NCI-H2227 treated with DMSO at 0.1 percent for 48 hours (cell line): ENCODE measurements at regions not wholly inside any gene's neighbourhood (a gene's known extent, or its start where the extent isn't known, plus 50 kb on each side); places are given as distances from the start of the nearest gene placed in this dataset.
A peak's percentile ranks its signal among the peaks of the same experiment; 100 is the strongest.

Experiments
- DNase-seq: peaks from one replicate; lab custom pipeline; 2025; lab: John Stamatoyannopoulos, UW

DNA sequence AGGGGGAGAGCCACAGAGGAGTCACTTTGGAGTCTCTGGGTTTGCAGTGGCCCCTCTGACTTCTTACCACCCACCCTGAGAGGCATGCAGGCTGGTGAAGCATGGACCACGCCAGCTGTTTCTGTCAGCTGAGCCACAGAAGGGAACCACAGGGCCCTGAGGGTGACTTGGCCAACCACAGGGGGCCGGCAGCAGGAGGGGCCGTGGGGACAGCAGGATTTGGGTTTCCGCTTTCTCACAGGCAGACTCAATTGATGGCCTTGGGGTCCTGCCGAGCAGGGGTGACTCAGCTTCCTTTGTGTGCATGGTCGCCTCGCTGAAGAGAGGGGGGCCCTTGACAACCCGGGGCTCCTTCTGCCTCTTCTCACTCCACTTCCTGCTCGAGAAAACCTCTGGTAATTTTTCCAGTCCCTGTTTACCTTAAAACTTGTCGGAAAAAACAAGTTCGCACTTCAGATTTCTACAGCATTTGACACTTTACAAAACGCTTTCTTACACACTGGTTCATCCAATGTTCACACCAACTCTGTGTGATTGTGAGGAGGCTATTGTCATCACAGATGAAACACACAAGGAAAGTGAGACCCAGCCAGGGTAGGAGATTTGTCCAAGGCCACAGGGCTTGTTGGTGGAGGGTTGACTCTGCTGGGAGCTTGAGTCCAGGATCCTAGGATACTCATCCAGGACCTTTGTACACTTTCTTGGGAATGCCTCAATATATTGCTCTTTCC, 311.2 kb downstream of the LPIN1 start:
- no peak for DNase-seq

DNA sequence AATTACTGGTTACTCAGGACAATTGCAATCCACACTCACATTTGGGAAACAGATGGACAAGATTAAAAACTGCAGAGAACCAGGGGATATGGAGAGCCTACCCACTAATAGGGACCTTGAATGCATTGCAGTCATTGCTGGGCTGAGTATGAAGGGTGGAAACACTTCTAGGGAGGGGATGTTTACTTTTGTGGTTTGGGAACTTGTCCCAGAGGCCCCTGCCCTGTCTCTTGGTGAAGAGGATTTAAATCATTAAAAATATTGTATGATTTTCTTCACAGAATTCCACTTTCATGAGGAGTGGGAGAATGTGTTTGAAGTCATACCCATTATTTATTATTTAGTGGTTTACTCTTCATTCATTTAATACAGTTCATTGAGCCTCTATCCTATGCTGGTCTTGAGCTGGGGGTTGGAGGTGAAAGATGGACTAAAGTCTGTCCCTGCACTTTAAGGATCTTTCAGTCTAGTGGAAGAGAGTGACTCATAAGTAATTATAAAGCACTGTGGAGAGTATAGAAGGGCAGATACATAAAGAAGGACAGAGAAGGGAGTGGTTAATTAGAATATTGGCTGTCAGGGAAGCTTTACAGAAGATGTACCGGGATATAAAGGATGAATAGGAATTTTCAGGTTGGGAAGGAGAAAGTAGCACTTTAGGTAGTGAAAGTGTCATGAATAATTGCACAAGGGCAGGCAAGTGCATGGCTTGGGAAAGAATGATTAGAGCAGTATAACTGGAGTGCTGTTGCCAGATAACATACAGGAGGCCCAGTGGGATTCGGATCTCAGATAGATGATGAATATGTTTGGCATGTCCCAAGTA, 313.4 kb downstream of the LPIN1 start:
- peak; percentile 63 for DNase-seq

DNA sequence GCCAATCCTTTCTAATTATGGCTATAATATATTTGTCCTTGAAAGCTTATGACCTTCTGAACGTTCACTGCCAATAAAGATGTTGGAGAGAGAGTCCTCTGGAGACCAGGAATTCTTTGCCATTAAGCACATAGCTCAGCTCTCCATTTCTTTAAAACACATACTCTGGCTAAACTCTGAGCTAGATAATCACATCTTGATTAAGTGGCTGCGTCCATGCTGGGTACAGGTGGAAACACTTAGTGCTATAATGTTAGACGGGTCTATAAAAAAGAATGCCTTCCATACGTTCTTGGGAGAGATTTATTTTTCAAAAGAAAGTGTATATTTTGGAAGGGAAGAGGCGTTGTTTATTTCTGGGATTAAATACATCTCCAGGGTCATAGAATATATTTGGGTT, 314.5 kb downstream of the LPIN1 start:
- peak; percentile 8 for DNase-seq

DNA sequence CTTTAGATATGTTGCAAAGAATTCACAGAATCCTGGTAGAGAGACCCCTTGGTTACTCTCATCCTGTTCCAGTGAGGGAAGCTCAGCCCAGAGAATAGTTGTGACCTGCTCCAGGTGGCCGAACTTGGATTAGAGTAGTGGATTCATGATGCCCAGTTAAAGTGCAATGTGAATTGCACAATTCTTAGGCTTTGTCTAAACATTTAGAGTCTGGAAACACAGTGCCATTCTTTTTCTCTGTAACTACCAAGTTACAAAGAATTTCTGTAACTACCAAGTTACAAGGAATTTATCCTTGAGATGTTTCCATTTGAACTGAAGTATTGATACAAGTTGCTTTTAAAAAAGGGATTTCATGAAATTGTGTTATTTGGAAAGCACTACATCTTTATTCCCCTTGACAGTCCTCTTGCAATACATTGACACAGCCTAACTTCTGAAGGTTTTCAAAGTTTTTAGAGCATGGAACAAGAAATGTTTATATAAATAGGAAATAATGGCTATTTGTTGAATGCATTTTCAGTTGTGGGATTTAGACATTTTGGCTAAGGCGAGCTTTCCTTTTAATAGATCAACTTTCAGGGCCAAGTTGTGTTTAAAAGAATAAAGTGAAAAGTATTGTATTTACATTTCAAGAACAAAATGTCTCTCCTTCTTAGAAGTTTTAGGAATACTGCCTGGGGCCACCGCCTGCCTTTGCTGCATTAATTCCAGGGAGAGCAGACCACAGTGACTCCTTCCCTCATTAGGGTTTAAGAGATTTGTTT, 315.0 kb downstream of the LPIN1 start:
- DNase-seq = no peak

DNA sequence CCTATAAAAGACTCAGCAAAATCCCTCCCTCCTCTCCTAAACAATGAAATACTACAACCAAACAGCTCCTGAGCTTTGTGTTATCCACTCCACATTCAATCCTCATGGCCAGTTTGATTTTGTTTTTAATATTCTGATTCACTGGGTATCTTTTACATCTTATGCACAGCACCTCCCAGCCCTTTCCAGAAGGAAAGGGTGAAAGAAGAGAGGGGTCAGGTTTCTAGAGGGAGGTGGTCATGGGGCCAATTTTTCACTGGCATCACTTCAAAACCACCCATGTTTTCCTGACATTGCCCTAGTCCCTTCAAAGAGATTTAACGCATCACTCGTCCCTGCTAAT, 315.6 kb downstream of the LPIN1 start:
- DNase-seq = no peak

DNA sequence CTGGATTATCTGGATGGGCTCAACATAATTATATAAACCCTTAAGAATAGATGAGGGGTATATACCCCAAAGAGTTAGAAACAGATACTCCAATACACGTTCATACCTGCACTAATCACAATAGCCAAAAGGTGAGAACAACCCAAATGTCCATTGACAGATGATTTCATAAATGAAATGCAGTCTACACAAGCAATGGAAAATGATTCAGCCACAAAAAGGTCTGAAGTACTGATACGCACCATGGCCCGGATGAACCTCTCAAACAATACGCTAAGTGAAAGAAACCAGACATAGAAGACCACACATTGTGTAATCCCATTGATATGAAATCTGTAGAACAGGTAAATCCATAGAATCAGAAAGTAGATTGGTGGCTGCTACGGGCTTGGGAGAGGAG, 316.8 kb downstream of the LPIN1 start:
- no peak for DNase-seq

DNA sequence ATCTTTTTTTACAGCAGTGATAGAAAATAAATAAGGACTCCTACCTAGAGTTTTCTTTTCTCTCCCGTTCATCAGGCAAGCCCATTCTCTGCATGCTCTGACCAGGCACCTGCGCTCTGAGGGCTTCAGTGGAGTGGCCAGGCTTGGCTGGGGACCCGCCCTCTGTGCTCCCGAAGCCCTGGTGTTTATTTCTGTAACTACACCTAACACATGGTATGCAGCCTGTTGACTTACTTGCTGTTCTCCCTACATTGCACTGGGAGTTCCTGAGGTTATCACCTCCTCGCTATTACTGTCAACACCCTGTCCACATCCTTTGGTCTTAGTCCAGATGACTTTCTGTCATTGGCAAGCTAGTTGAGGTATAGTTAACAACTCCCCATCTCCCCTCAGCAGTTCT, 317.7 kb downstream of the LPIN1 start:
- DNase-seq = no peak

DNA sequence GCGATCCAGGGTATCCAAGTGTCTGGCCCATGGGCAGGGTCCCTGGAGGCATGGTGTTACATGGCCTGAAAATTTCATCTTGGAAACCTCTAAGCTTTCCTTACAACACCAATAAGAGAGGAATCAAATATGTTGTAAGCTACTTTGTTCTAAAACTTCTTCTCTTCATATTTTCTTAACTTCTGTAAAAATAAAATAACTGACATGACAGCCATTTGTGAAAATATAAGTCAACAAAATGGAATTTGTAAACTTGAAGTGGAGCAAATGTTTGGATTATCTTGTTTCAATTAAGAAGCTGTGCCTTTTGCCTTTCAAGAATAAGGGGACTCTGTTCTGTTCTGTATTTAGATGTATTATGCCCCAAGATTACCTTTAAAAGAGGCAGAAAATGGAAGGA, 319.7 kb downstream of the LPIN1 start:
- DNase-seq = no peak

DNA sequence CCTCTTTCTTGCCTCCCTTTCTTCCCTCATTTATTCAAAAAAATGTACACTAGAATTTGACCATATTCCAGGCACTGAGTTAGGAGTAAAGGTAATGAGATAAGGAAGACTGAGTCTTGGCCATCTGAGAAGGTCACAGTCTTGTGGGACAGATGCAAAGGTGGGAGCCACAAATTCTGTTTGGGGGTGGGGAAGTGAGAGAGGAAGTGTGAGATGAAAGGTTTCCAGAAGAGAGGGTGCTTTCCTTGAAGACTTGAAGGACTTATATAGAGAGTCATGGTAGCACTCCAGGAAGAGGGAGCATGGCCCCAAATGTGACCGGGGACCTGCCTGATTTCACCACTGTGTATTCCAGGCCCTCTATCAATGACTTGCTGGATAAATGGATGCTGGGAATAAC, 320.6 kb downstream of the LPIN1 start:
- DNase-seq = no peak

DNA sequence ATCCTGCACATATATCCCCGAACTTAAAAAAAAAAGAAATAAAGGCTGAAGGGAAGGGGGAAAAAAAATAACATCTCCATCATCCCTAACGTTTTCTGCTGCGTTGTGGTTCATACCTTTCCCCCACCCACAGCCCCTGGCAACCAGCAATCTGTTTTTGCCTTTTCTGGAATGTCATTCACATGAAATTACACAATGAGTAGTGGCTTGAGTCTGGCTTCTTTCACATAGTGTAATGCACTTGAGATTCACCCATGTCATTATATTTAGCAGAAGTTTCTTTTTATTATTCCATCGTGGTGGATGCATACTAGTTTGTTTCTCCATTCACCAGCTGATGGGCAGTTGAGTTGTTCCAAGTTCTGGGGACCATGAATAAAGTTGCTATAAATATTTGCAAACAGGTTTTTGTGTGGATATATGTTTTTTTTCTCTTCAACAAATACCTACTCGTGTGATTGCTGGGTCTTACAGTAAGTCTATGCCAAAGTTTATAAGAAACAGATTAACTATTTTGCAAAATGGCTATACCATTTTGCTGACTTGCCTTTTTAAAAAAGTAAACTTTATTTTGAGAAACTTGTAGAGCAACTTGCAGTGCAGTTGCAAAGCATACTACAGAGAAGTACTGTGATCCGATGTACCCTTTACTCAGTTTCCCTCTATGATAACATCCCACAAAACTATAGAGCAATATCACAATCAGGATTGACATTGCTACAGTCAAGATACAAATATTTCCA, 322.5 kb downstream of the LPIN1 start:
- DNase-seq = no peak

DNA sequence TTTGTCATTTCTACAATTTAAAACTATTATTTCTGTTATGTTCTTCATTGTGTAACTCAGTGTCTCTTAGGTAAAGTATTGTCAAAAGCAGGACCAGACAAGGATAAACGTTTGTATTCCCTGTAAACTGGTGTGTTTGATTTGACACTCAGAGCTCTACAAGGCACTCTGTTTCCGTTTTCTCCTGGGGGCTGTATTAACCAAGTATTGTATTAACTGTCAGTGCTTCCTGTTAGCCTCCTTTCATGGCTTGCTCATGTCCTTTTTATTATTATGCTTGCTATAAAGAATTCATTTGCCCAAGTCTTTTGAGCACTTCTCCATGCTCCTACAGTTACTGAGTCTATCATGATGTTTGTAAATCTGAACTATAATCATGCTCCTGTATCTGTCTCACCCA, 323.7 kb downstream of the LPIN1 start:
- DNase-seq = no peak

DNA sequence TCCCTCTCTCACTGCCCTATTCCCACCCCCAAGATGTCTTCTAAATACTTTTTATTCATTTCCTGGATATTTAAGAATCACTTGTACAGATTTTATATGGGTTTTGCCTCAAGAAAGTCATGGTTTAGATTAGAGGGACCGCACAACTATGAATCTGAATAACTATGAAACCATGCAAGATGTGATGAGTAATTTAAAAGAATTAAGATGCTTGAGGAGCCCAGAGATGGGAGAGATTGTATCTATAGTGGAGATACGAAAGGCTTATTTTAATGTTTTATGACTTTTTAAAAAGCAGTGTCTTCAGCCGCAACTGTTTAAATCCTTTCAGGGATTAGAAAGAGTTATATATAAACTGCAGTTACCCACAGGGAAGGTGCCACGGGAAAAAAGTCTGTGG, 324.1 kb downstream of the LPIN1 start:
- DNase-seq = no peak

DNA sequence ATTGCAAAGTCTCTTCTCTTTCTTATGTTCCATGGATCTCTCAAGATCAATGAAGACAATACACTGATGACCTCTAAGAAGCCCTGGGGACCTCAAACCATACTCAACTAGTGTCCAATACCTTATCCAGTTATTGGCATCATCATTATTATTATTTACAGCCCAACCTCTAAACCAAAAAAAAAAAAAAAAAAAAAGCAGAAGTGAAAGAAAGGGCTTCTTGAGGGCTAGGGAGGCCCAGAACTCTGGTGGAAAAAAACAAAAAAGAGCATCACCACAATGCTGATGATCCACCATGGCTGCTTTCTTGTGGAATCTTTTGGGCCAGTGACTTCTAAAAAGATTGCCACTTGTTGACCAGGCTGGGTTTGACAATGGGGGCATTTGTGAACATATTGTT, 324.9 kb downstream of the LPIN1 start:
- no peak for DNase-seq

DNA sequence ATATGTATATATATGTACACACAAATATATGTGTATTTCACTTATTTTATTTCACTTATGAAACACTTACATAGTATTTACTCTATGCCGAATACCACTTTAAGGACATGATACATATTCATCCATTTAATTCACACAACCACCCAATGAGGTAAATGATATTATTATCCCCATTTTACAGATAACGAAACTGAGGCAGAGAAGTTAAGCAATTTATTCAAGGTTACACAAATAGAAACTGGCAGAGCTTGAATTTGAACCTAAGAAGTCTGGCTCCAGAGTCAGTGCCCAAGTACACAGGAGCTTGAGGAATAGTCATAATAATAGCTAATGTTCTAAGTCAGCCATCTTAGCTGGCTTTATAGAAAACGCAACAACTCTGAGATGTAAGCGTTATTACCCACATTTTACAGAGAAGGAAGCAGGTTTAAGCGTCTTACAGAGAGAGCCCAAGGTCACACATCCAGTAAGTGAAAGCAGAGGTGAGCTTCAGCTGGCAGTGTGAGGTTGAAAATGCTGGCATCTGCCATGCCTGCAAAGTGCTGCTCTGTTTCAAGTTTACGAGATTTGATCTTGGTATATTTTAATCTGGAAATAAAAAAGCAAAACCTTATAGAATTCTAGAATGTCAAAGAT, 326.9 kb downstream of the LPIN1 start:
- no peak for DNase-seq

DNA sequence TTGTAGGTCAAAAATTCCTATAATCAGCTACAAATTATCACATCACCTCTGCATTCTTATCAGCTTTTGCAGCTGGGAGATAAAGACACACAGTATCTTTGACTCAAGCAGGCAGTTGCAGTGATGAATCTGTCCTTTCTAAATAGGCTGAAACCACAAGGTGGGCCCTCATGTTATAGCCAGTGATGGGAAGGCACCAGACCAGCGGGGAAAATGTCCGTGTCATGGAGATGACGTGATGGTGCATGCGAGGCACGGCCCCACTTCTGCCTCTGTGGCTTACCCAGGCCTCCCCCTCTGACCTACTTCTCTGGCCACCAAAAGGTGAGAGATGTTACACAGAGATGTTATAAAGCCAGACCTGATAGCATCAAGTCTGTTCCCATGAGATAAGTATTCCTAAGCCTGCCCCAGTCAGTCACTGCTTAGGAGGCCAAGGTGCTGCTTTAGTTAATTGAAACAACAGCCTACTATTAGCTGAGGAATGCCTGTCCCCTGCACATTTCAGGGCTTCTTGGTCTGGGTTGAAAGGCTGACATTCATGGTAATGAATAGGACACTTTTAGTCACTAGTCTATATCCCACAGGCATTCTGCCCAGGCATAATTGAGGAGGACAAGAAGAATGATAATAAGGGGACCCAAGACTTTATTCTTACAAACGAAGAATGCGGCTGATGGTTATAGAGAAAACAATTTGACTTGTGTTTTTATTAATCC, 327.9 kb downstream of the LPIN1 start:
- peak; percentile 4 for DNase-seq

DNA sequence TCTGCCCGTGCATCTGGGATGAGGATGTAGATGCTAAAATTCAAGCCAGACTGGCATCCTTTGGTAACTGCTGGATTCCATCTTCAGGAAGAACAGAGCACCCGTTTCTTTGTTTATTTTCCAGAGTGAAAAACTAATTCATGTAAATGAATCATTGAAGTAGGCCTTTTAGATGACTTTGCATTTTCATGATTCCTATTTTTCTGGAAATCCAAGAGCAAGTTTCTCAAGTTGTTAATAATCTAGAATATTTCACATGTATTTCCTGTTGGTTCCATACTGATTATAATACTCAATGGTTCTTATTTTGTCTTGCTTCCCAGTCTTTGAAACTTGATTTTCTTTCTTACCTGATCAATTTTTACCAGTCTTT, 328.4 kb downstream of the LPIN1 start:
- no peak for DNase-seq

DNA sequence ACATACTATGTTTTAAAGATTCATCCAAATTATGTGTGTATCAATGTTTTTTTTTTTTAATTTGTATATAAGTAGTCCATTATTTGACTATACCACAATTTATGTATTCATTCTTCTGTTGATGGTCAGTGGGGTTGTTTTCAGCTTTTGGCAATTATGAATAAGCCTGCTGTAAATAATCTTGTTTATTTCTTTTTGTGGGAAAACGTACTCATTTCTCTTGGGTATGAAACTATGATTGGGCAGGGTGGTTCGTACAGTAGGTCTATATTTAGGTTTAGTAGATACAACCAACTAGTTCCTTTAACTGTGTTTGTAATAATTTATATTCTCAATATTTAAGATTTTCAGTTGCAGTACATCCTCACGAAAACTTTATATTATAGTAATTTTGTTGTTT, 329.2 kb downstream of the LPIN1 start:
- no peak for DNase-seq

DNA sequence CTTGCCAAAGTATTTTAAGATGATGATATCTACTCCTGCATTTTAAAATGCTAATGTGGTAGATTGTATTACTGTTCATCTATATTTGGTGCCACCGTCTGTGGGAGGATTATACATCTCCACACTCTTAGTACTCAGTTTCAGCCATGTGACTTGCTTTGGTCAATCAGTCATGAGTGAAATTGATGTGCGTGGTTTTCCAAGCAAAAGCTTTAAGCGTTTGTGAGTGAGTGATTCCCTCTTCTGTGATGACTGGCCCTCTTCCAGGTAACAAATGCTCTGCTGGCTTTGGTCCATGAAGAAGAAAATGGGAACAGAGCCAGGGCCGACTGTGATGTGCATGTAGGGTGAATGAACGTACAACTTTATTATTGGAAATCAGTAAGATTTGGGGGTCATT, 330.4 kb downstream of the LPIN1 start:
- DNase-seq = no peak

DNA sequence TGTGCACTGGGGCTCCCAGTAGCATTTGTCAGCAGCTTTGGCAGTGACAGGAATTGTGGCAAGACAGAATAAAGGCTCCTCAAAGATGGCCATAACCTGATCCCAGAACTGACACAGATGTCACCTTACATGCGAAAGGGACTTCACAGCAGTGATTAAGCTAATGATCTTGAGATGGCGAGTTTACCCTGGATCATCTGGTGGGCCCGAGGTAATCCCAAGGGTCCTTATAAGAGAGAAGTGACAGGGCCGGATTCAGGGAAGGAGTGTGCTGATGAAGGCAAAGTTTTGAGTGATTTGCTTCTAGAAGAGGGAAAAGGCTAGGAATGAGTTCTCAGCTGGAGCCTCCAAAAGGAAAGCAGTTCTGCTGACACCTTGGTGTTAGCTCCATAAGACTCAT, 333.9 kb downstream of the LPIN1 start:
- DNase-seq = no peak

DNA sequence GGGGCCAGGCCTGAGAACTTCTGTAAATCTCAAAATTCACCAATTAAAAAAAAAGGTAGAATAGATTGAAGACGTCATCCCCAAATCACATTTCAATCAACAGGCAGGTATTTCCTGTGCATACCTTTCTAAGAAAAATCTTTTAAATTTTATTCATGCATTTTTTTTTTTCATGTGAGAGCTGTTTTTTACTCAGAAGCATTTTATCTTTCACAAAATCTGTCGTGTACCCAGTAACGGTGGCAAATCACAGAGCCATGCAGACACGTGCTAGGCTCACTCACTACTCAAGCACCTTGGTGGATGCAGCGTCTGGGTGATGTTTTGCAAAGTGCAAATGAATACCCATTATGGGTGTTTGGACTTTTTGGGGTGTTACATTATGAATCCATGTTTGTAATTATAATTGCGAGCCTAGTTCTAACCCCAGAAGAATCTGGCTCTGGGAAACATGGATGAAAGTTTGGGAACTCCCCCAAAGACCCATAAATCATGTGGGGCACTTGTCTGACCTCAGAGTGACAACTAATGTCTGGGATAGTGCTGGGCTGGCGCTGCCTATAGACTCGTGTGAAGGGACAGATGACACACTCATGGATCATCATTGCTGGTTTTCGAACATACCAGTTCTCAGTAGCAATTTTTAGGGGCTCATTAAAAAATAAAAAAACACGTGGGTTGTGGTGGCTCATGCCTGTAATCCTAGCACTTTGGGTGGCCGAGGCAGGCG, 335.2 kb downstream of the LPIN1 start:
- no peak for DNase-seq
